ENCODE measurements at regions not wholly inside any gene's neighbourhood (a gene's known extent, or its start where the extent isn't known, plus 50 kb on each side); places are given as distances from the start of the nearest gene placed in this dataset.

GRCh38 chr6:74277777-74278186 lies 581.8 kb downstream of the CD109 start (continued):
- TF ChIP-seq ZNF462 (CRISPR knock-in tag; IDR thresholded peaks at IDR 0.05) (no peak), CREB1 (CRISPR knock-in tag; IDR thresholded peaks at IDR 0.05; ENCODE audit: low read depth) (no peak), JUNB (IDR thresholded peaks at IDR 0.05; ENCODE audit: unreplicated experiment) (no peak), POLR2AphosphoS5 (IDR thresholded peaks at IDR 0.05; ENCODE audit: low read depth) (no peak)

GRCh38 chr6:74273541-74273940 lies 577.5 kb downstream of the CD109 start:
- Histone ChIP-seq H3K4me1 (ENCODE audit: insufficient read depth) (0 out of 2 replicates have a peak, but pooled peaks cover 9% of the 10 kb centered on the region), H3K9me2 (ENCODE audit: insufficient read depth) (peaks cover 2% of the 10 kb centered on the region; the same call in 1 of the 2 replicates), H3K4me3 (no peak overlapping the region), H3K27me3 (ENCODE audit: insufficient read depth) (no peaks in the 10 kb centered on the region), H4K20me1 (replicated peaks; ENCODE audit: insufficient read depth) (no peaks in the 10 kb centered on the region), H3K27ac (ENCODE audit: low read depth) (no peak overlapping the region), H3K36me3 (ENCODE audit: insufficient read depth) (no peaks in the 10 kb centered on the region), H3K4me2 (no peak overlapping the region), H2AFZ (no peak overlapping the region), H3F3A (replicated peaks; ENCODE audit: low read depth) (no peaks in the 10 kb centered on the region), H3K79me2 (replicated peaks; ENCODE audit: insufficient read depth) (no peaks in the 10 kb centered on the region)
- Mint-ChIP-seq H3K4me1 (peaks cover 8% of the 10 kb centered on the region), H3K27ac (no peak overlapping the region), H3K27me3 (ENCODE audit: insufficient read depth, low read depth, poor library complexity) (no peaks in the 10 kb centered on the region), H3K9me3 (no peaks in the 10 kb centered on the region), H3K4me3 (no peak overlapping the region), H3K36me3 (ENCODE audit: low read depth) (no peaks in the 10 kb centered on the region)
- ATAC-seq (no peak), DNase-seq (ENCODE audit: low spot score) (no peak)
- TF ChIP-seq NANOG (IDR thresholded peaks at IDR 0.05; ENCODE audit: borderline replicate concordance) (no peak), CREB1 (CRISPR knock-in tag; IDR thresholded peaks at IDR 0.05; ENCODE audit: low read depth) (no peak), REST (IDR thresholded peaks at IDR 0.05; ENCODE audit: unreplicated experiment) (no peak), ZNF462 (CRISPR knock-in tag; IDR thresholded peaks at IDR 0.05) (no peak)

Measured in GM23338 (cell line).